ENCODE measurements at regions not wholly inside any gene's neighbourhood (a gene's known extent, or its start where the extent isn't known, plus 50 kb on each side); places are given as distances from the start of the nearest gene placed in this dataset.
"Not testable (repeated sequence)": the region's sequence is repeated elsewhere in the genome, so short reads cannot be mapped to it uniquely, and the experiment has no call there.

- DNase-seq: no peak
Measured at GRCh38 chr3:193938613-193939012, 197.3 kb upstream of the HES1 start.

GRCh38 chr3:193939527-193939926 lies 196.4 kb upstream of the HES1 start:
- DNase-seq: no peak

GRCh38 chr3:193940526-193940925 lies 195.4 kb upstream of the HES1 start:
- DNase-seq: no peak

GRCh38 chr3:193941486-193941885 lies 194.5 kb upstream of the HES1 start:
- DNase-seq: no peak

- DNase-seq: no peak
Measured at GRCh38 chr3:193942516-193943055, 193.4 kb upstream of the HES1 start.

- DNase-seq: no peak
Measured at GRCh38 chr3:193943200-193943599, 192.7 kb upstream of the HES1 start.

GRCh38 chr3:193943851-193944517 lies 192.0 kb upstream of the HES1 start:
- DNase-seq: no peak

GRCh38 chr3:193944518-193944884 lies 191.4 kb upstream of the HES1 start:
- DNase-seq: no peak

- no peak for DNase-seq
Measured at GRCh38 chr3:193945143-193945542, 190.8 kb upstream of the HES1 start.

- no peak for DNase-seq
Measured at GRCh38 chr3:193946945-193947344, 189.0 kb upstream of the HES1 start.

GRCh38 chr3:193947596-193947995 lies 188.4 kb upstream of the HES1 start:
- DNase-seq: no peak

- no peak for DNase-seq
Measured at GRCh38 chr3:193948459-193948858, 187.5 kb upstream of the HES1 start.

- DNase-seq: no peak
Measured at GRCh38 chr3:193951859-193952258, 184.1 kb upstream of the HES1 start.

- no peak for DNase-seq
Measured at GRCh38 chr3:193954752-193955151, 181.2 kb upstream of the HES1 start.

GRCh38 chr3:193955719-193956118 lies 180.2 kb upstream of the HES1 start:
- no peak for DNase-seq

GRCh38 chr3:193959861-193960260 lies 176.1 kb upstream of the HES1 start:
- DNase-seq: no peak

GRCh38 chr3:193960487-193961274 lies 175.3 kb upstream of the HES1 start:
- DNase-seq: no peak

- DNase-seq: no peak
Measured at GRCh38 chr3:193962986-193963685, 172.8 kb upstream of the HES1 start.

- no peak for DNase-seq
Measured at GRCh38 chr3:193963808-193964516, 172.0 kb upstream of the HES1 start.

GRCh38 chr3:193964517-193964880 lies 171.4 kb upstream of the HES1 start:
- no peak for DNase-seq

GRCh38 chr3:193968380-193968974 lies 167.5 kb upstream of the HES1 start:
- DNase-seq: no peak

- not testable (repeated sequence) for DNase-seq
Measured at GRCh38 chr3:193970131-193970772, 165.7 kb upstream of the HES1 start.

All from activated T-cell treated with anti-CD3 and anti-CD28 coated beads for 4 hours (primary cell).